Astrocyte (in vitro differentiated cells and primary cell): ENCODE measurements at regions not wholly inside any gene's neighbourhood (a gene's known extent, or its start where the extent isn't known, plus 50 kb on each side); places are given as distances from the start of the nearest gene placed in this dataset.

Experiments used
- CTCF ChIP-seq: IDR thresholded peaks from 2 replicates; pipeline ENCODE4 v1.5.1; 2011; ENCODE audit warnings: low read depth, mild to moderate bottlenecking, inconsistent platforms, low read length, moderate library complexity; ENCODE audit not compliant: insufficient read depth
- EZH2 ChIP-seq: IDR thresholded peaks from 2 replicates; pipeline ENCODE4 v1.6.1; 2012; ENCODE audit warnings: mild to moderate bottlenecking, low read length, inconsistent platforms; ENCODE audit not compliant: insufficient read depth

GRCh38 chr2:64376926-64377325, 77.0 kb upstream of the LGALSL start:
- TF ChIP-seq CTCF (no peak), EZH2 (no peak)
